ENCODE measurements at regions not wholly inside any gene's neighbourhood (a gene's known extent, or its start where the extent isn't known, plus 50 kb on each side); places are given as distances from the start of the nearest gene placed in this dataset.

DNA sequence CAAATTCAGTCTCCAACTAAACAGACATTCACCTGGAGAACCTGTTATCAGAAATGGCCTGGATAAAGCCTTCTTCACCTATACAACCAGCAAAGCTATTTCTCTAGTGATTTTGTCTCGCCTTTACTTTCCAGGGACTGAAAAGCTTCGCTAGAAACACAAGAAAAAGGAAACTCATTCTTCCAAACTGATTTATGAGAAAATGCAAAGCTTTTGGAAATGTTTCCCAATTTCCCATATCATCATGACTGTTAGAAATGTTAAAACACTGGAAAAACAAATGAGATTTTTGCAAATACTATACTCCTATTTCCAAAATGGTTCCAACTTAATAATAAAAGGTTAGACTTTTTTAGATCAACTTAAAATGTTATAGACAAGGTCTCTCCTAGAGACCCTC is 218.7 kb downstream of the PAX3 start:
- TF ChIP-seq EZH2 (IDR thresholded peaks at IDR 0.05; ENCODE audit: insufficient read depth, poor library complexity, severe bottlenecking), result no peak
- no peak for TF ChIP-seq EZH2phosphoT487 (IDR thresholded peaks at IDR 0.05; ENCODE audit: insufficient read depth, low read depth)
